ENCODE measurements at regions not wholly inside any gene's neighbourhood (a gene's known extent, or its start where the extent isn't known, plus 50 kb on each side); places are given as distances from the start of the nearest gene placed in this dataset.

DNA sequence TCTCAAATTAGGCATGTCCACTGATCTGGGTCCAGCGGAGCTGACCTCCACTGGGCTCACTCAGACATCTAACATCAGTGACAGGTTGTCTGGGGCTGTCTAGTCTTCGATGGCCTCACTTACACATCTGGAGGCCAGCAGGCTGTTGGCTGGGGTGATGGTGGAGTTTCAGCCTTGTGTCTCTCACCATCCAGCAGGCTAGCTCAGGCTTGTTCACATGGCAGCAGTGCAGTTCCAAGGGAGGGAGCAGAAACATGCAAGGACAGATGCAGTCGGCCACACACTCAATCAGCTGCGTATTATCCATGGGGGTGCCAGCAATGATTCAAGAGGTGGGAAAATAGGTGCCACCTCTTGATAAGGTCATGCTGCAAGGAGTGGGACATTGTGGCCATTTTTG lies 292.5 kb downstream of the SHQ1 start:
- no peak overlapping the region for H3K18ac ChIP-seq (ENCODE audit: low read depth, low read length)
- no peak overlapping the region for H3K4me3 ChIP-seq (ENCODE audit: insufficient read depth, low read depth, low read length)
- H4K5ac ChIP-seq (ENCODE audit: low read depth, low read length): no peak overlapping the region
- H2AK9ac ChIP-seq (replicated peaks; ENCODE audit: low read depth, low read length, poor library complexity): no peak overlapping the region
- H4K20me1 ChIP-seq (ENCODE audit: insufficient read depth, low read length): no peaks in the 10 kb centered on the region
- dilution Hi-C loops (cut with HindIII; ENCODE audit: low sequenced_read_pairs, unreplicated experiment): no loop called here
- CTCF ChIA-PET: no interaction called here
- H2AFZ ChIP-seq (replicated peaks; ENCODE audit: low read length, poor library complexity): no peak overlapping the region
- no peak overlapping the region for H3K23ac ChIP-seq (ENCODE audit: low read depth, low read length)
- no peak overlapping the region for H2BK20ac ChIP-seq (ENCODE audit: low read depth, low read length)
- H3K36me3 ChIP-seq (ENCODE audit: control insufficient read depth, insufficient read depth, low read length): no peaks in the 10 kb centered on the region
- H3K79me1 ChIP-seq (ENCODE audit: low read depth in 1 of 2, low read length in 2 of 2): no peaks in the 10 kb centered on the region
- DNase-seq (no peak), ATAC-seq (ENCODE audit: low read depth) (no peak)
- no peaks in the 10 kb centered on the region for H3K9me1 ChIP-seq (ENCODE audit: insufficient read depth, low read length)
- H3K9me3 ChIP-seq (ENCODE audit: control insufficient read depth, insufficient read depth, low read length): no peaks in the 10 kb centered on the region
- no peak overlapping the region for H4K8ac ChIP-seq (ENCODE audit: low read depth in 2 of 2, low read length in 2 of 2)
- H3K4me1 ChIP-seq (ENCODE audit: control insufficient read depth, insufficient read depth, low read length): no peaks in the 10 kb centered on the region
- H3K4me2 ChIP-seq (ENCODE audit: low read depth, low read length): no peak overlapping the region
- no peak overlapping the region for H3K4ac ChIP-seq (ENCODE audit: low read depth, low read length)
- in situ Hi-C loops (cut with MboI; ENCODE audit: low sequenced_read_pairs): no loop called here
- H3K56ac ChIP-seq (ENCODE audit: extremely low read depth, insufficient read depth, low read length): no peak overlapping the region
- no peak overlapping the region for H3K14ac ChIP-seq (replicated peaks; ENCODE audit: low read depth, low read length)
- WGBS, 2 experiments (ENCODE audit: extremely low coverage in 2 of 2, insufficient read length in 1 of 2): no CpG with 5 or more reads among the region's 4 CpGs
- H2AK5ac ChIP-seq (ENCODE audit: low read depth, low read length): no peak overlapping the region
- no peak overlapping the region for H4K91ac ChIP-seq (ENCODE audit: insufficient read depth, low read depth, low read length)
- no peak overlapping the region for H2BK120ac ChIP-seq (ENCODE audit: low read depth, low read length)
- no TSS peak for BruUV-seq (replicated peaks)
- H3K27me3 ChIP-seq (ENCODE audit: control insufficient read depth, insufficient read depth, low read length): no peaks in the 10 kb centered on the region; the same call in 1 of the 2 replicates
- no peak overlapping the region for H3K27ac ChIP-seq (ENCODE audit: insufficient read depth, low read length)
- TF ChIP-seq, protein P1, sequence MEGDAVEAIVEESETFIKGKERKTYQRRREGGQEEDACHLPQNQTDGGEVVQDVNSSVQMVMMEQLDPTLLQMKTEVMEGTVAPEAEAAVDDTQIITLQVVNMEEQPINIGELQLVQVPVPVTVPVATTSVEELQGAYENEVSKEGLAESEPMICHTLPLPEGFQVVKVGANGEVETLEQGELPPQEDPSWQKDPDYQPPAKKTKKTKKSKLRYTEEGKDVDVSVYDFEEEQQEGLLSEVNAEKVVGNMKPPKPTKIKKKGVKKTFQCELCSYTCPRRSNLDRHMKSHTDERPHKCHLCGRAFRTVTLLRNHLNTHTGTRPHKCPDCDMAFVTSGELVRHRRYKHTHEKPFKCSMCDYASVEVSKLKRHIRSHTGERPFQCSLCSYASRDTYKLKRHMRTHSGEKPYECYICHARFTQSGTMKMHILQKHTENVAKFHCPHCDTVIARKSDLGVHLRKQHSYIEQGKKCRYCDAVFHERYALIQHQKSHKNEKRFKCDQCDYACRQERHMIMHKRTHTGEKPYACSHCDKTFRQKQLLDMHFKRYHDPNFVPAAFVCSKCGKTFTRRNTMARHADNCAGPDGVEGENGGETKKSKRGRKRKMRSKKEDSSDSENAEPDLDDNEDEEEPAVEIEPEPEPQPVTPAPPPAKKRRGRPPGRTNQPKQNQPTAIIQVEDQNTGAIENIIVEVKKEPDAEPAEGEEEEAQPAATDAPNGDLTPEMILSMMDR (conservative IDR thresholded peaks at IDR 0.05; ENCODE audit: low read depth, low read length): no peak
- TF ChIP-seq RFX5 (IDR thresholded peaks at IDR 0.05; ENCODE audit: low read depth, low read length) (no peak), RCOR1 (IDR thresholded peaks at IDR 0.05; ENCODE audit: insufficient replicate concordance, low read length) (no peak), MAZ (IDR thresholded peaks at IDR 0.05; ENCODE audit: borderline replicate concordance, low read depth, low read length) (no peak), SMC3 (IDR thresholded peaks at IDR 0.05; ENCODE audit: low read depth, low read length) (no peak), RAD21 (IDR thresholded peaks at IDR 0.05; ENCODE audit: low read length) (no peak), NFE2L2 (IDR thresholded peaks at IDR 0.05; ENCODE audit: low read depth, low read length) (no peak)
- TF ChIP-seq, protein P2, sequence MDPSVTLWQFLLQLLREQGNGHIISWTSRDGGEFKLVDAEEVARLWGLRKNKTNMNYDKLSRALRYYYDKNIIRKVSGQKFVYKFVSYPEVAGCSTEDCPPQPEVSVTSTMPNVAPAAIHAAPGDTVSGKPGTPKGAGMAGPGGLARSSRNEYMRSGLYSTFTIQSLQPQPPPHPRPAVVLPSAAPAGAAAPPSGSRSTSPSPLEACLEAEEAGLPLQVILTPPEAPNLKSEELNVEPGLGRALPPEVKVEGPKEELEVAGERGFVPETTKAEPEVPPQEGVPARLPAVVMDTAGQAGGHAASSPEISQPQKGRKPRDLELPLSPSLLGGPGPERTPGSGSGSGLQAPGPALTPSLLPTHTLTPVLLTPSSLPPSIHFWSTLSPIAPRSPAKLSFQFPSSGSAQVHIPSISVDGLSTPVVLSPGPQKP (IDR thresholded peaks at IDR 0.05; ENCODE audit: borderline replicate concordance, low read depth, low read length): no peak
- TF ChIP-seq, protein P3, sequence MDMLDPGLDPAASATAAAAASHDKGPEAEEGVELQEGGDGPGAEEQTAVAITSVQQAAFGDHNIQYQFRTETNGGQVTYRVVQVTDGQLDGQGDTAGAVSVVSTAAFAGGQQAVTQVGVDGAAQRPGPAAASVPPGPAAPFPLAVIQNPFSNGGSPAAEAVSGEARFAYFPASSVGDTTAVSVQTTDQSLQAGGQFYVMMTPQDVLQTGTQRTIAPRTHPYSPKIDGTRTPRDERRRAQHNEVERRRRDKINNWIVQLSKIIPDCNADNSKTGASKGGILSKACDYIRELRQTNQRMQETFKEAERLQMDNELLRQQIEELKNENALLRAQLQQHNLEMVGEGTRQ (IDR thresholded peaks at IDR 0.05; ENCODE audit: low read depth, low read length): no peak
- POLR2A ChIA-PET (ENCODE audit: unreplicated experiment): no interaction called here
- no peak overlapping the region for H3K9ac ChIP-seq (ENCODE audit: low read depth, low read length)
- no peak overlapping the region for H2BK5ac ChIP-seq (ENCODE audit: low read depth, low read length, poor library complexity, severe bottlenecking)
- intact Hi-C loops (cut with micrococcal nuclease): no loop called here
- H2BK15ac ChIP-seq (ENCODE audit: low read depth, low read length): no peak overlapping the region

All from IMR-90 (cell line).